SU-DHL-6 (cell line): ENCODE measurements at regions not wholly inside any gene's neighbourhood (a gene's known extent, or its start where the extent isn't known, plus 50 kb on each side); places are given as distances from the start of the nearest gene placed in this dataset.

Source experiments
- CTCF ChIP-seq: fragments of 200-600 bp; sonication (generic); IDR thresholded peaks from one replicate; pipeline ENCODE4 v1.5.1; 2017; ENCODE audit warnings: antibody characterized with exemption, mild to moderate bottlenecking, low read length, moderate library complexity; ENCODE audit not compliant: insufficient read depth, poor library complexity, severe bottlenecking
- EZH2phosphoT487 ChIP-seq: fragments of 200-600 bp; sonication (generic), shearing (Covaris generic); conservative IDR thresholded peaks from 2 replicates; pipeline ENCODE4 v1.6.1; 2018; ENCODE audit warnings: mild to moderate bottlenecking, antibody characterized with exemption, low read length, moderate library complexity, mixed read lengths

- TF ChIP-seq CTCF (no peak), EZH2phosphoT487 (no peak)
These were observed 284.2 kb downstream of the HS3ST3B1 start for GRCh38 chr17:14585099-14585498.
